ACHN (cell line): ENCODE measurements at regions not wholly inside any gene's neighbourhood (a gene's known extent, or its start where the extent isn't known, plus 50 kb on each side); places are given as distances from the start of the nearest gene placed in this dataset.
A peak's percentile ranks its signal among the peaks of the same experiment; 100 is the strongest.
"Not testable (repeated sequence)": the region's sequence is repeated elsewhere in the genome, so short reads cannot be mapped to it uniquely, and the experiment has no call there.

Source experiments
- DNase-seq: peaks from one replicate; pipeline ENCODE4 v3.0.0-alpha.2; 2015
- in situ Hi-C: cut with HindIII; loops from 2 replicates; pipeline ENCODE4 v1.10.0; 2017; ENCODE audit warnings: low sequenced_read_pairs, low pct_ligation_motif_present, low pct_unique_long_range_greater_than_20kb

DNA sequence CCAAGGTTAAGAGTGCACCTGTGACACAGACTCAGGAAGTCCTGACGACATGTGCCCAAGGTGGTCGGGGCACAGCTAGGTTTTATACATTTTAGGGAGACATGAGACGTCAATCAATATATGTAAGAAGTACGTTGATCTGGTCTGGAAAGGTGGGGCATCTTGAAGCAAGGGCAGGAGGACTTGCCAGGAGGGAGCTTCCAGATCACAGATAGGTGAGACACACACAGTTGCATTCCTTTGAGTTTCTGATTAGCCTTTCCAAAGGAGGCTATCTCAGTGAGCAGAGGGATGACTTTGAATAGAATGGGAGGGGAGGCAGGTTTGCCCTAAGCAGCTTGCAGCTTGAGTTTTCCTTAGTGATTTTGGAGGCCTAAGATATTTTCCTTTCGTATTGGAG, 257.4 kb downstream of the CGGBP1 start:
- no peak for DNase-seq
- in situ Hi-C loops = no loop called here

- in situ Hi-C loops = no loop called here
- DNase-seq = no peak
Measured at GRCh38 chr3:87800516-87800915, 258.3 kb downstream of the CGGBP1 start.

- DNase-seq = no peak
- in situ Hi-C loops = no loop called here
Measured at GRCh38 chr3:87798567-87798947, 260.2 kb downstream of the CGGBP1 start.

DNA sequence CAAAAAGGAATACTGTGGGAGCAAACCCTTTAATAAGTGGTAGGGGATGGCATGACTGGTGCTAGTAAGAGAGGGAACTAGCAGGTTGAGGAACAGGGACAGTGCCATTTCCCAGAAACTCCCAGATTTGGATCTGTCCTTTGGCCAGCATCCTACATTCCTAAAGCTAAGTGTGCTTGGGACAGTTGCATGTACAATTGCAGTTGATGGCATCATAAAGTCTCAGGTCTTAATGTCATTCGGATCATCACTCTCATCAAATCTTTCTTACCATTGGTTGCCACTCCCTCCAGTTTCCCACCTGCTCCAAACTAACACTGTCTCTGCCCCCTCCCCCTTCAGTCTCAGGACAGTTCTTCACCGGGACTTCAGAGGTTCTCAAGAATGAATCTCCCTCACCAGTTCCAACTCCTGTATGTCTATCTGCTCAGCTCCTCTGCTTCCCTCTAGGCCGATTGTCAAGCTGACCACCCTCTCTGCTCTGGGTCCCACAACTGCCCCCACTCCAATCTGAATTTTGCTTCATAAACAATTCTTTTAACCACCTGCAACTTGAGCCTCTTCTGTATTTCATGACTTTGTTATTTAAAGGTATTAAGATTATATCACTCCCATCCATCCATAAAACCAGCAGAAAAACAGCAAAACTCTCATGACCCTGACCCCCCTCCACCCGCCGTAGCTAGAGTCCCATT, 260.8 kb downstream of the CGGBP1 start:
- DNase-seq = no peak
- in situ Hi-C loops = no loop called here

DNA sequence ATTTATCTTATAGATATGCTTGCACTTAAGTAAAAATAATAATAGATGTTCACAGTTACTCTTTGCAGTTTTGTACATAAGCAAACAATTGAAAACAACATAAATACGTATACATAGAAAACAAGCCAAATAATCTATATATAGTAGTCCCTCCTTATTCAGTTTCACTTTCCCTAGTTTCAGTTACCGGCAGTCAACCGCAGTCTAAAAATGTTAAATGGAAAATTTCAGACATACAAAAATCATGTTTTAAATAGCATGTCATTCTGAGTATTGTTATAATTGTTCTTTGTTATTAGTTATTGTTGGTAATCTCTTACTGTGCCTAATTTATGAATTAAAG, 262.0 kb downstream of the CGGBP1 start:
- in situ Hi-C loops = no loop called here
- no peak for DNase-seq

DNA sequence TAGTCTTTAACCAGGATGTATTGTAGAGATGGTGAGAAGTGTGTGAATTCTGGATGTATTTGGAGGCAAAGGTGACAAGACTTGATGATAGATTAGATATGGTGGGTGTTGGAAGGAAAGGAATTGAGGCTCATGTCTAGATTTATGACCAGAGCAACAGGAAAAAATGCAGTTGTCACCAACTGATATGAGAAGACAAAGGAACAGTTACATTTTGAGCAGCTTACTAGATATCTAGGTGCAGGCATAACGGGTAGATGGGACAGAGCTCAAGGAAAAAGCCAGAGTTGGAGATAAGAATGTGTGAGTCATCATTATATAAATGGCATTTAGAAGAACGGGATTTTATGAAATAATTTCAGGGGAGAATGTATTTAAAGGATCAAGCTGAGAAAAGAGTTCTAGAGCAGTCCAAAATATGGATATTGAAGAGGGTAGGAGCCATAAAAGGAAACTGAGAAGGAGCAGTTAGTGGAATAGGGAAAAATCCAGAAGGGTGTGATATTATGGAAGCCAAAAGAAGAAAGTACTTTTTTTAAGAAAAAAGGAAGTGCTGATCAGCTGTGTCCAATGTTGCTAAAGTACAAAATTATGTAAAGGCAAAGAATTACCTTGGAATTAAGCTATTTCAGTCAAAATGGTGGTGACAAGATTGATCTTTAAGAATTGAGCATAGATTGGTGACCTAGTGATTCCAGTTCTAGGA, 262.5 kb downstream of the CGGBP1 start:
- no peak for DNase-seq
- in situ Hi-C loops = no loop called here

DNA sequence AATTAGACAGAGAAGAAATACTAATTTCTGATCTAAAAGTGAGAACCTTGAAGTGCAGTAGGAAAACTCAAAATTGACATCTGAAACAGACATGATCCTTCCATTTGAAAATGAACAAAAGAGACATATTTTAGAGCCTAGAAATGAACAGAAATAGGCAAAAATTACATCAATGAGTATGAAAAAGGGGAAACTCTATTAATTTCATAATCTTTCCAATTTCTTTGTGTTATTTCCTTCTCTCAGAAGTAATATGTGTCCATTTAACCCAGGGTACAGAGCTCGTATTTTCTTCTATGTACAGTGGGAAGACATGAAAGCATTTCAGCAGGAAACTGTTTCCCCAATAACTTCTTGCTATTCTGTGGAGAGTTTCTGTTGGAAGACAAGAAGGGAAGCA, 263.1 kb downstream of the CGGBP1 start:
- in situ Hi-C loops = no loop called here
- DNase-seq = no peak

DNA sequence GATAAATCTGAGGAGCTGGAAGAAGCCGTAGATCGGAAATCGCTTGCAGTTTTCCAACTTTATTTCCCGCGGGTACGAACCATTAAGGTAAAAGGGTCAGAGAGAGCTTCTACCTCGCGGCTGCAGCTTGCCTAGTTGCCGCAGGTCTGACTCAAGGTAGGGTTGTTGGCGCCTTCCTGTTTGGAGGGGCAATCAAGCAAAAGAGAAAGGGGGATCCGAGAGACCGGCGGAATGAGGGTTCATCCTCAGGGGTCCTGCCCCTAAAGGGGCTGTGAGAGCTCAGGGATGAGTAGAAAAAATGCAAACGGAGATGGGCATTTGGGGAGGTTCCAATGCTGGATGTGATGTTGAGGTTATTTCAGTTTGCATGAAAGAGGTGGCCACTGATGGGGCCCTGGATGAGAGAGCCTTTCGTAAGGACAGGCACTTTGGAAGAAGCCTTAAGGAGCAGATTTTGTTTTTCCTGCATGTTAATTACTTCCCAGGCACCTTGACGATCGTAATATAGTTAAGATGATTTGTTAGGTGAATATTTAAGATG, 265.4 kb downstream of the CGGBP1 start:
- in situ Hi-C loops = no loop called here

GRCh38 chr3:87792534-87793336, 266.1 kb downstream of the CGGBP1 start, which contains the start of gene HTR1F:
TSS of gene HTR1F (plus strand) at chr3:87792706.
- DNase-seq = no peak
- in situ Hi-C loops = no loop called here

More for the DNA sequence above, 265.4 kb downstream of the CGGBP1 start:
- DNase-seq = no peak

DNA sequence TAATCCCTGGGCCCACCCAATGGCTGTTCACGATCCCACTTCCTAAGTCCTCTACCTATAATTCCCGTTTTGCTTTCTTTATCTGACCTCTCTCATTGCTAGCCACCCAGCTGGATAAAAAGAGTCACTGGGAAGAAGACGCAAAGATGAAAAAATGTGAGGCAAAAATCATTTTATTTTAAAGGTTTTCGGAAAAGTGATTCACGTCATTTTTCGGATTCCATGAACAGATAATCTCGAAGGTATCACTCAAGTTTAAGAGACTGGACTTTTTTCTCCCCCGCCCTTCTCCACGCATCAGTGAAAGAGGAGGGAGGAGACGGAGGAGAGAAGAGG, 266.6 kb downstream of the CGGBP1 start:
- no peak for DNase-seq
- in situ Hi-C loops = no loop called here

GRCh38 chr3:87791248-87792027, 267.4 kb downstream of the CGGBP1 start:
- in situ Hi-C loops = no loop called here
- no peak for DNase-seq

DNA sequence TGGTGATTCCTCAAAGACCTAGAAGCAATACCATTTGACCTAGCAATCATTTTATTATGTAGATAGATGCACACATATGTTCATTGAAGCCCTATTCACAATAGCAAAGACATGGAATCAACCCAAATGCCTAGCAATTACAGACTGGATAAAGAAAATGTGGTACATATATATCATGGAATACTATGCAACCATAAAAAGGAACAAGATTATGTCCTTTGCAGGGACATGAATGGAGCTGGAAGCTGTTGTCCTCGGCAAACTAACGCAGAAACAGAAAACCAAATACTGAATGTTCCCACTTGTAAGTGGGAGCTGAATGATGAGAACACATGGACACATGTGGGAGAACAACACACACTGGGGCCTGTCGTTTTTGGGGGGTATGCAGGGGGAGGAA, 269.8 kb downstream of the CGGBP1 start:
- DNase-seq, in situ Hi-C loops: not testable (repeated sequence)

DNA sequence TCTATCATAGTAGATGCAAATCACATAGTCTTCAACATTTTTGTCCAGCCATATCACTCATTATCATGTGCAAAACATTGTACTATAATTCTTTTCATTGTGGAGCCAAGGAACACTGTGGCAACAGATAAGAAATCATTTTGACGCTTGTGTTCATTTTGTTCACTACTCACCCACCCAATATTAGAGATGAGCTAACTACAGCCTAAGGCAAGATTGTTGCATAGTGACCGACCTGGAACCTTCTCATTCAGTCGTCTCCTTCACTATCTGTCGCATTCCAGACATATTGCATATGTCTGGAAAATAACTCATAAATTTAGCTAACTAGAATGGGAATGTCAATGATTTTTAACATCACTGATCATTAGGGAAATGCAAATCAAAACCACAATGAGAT, 270.3 kb downstream of the CGGBP1 start:
- in situ Hi-C loops = no loop called here
- DNase-seq = no peak

- in situ Hi-C loops = no loop called here
Measured at GRCh38 chr3:87780811-87781210, 278.0 kb downstream of the CGGBP1 start.

DNA sequence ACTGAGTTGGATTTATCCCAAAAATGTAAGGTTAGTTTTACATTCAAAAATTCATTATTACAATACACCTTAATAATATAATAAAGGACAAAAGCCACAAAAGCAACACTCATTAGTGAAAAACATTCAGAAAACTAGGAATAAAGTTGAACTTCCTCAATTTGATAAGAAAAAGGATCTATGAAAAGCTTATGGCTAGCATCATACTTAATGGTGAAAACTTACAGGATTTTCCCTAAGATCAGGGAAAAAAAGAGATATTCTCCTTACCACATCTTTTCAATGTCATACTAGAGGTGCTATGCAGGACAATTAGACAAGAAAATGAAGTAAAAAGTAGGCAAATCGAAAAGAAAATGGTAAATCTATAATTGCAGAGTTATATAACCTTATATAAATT, 279.9 kb downstream of the CGGBP1 start:
- no peak for DNase-seq
- in situ Hi-C loops = no loop called here

More at GRCh38 chr3:87780811-87781210, 278.0 kb downstream of the CGGBP1 start:
- no peak for DNase-seq

- DNase-seq = peak; percentile 46
Measured at GRCh38 chr3:87771337-87772192, 287.2 kb downstream of the CGGBP1 start.

DNA sequence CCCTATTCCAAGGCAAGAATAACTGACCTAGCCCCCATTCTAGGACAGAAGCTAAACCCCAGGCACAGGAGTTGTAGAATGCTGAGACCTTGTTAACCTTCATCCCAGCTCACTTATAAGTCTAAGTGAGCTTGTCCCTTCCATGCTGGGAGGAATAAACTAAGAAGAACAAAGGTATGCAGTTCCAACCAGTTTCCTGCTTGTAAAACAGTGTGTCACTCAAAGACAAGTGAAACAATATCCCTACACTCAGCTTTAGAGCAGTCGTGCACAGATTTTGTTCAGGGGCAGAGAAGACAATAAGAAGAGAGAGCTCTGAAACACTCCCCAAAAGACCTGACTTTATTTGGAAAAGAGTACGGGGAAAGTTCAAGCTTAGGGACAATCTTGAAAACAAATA, 292.1 kb downstream of the CGGBP1 start:
- in situ Hi-C loops = no loop called here
- no peak for DNase-seq

More at GRCh38 chr3:87771337-87772192, 287.2 kb downstream of the CGGBP1 start:
- in situ Hi-C loops = no loop called here

DNA sequence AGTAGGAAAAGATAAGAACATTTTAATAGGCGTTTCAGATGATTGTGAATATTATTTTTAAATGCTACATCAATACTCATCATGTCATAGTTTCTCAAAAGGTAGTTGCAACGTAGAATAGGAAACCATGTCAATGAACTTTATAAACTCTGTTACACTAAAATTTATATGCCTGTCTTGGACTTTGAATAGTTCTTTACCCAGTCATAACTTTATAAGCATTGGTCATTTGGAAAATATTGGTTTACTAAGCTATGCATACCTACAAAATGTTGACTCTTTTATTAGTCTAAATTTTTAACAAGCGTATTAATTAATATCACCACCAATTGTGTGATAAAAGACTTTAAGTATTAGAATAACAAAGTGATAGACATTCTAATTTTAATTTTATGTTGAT, 293.5 kb downstream of the CGGBP1 start:
- in situ Hi-C loops = no loop called here
- no peak for DNase-seq
